Upper lobe of right lung (tissue), 1 donor: ENCODE measurements at regions not wholly inside any gene's neighbourhood (a gene's known extent, or its start where the extent isn't known, plus 50 kb on each side); places are given as distances from the start of the nearest gene placed in this dataset.

Experiments used
- ATAC-seq: fragments of 200-7000 bp; cut with Tn5 transposase; one replicate; pipeline ENCODE4 v1.9.1; 2020; ENCODE audit warnings: mild to moderate bottlenecking, moderate library complexity
- DNase-seq: peaks from one replicate; pipeline ENCODE4 v3.0.0-alpha.2; 2020
- H3K27ac ChIP-seq: fragments of 200-600 bp; one replicate; pipeline ENCODE4 v1.8.0; 2022
- H3K27me3 ChIP-seq: fragments of 200-600 bp; one replicate; pipeline ENCODE4 v1.8.0; 2022; ENCODE audit warnings: mild to moderate bottlenecking
- H3K36me3 ChIP-seq: fragments of 200-600 bp; one replicate; pipeline ENCODE4 v1.8.0; 2022
- H3K4me1 ChIP-seq: fragments of 200-600 bp; one replicate; pipeline ENCODE4 v1.8.0; 2022
- H3K4me3 ChIP-seq: fragments of 200-600 bp; one replicate; pipeline ENCODE4 v1.8.0; 2022; ENCODE audit warnings: mild to moderate bottlenecking
- H3K9me3 ChIP-seq: fragments of 200-600 bp; one replicate; pipeline ENCODE4 v1.8.0; 2022
- intact Hi-C: fragments of 100-400 bp; cut with DNase I; formaldehyde crosslinking; loops from one replicate; pipeline ENCODE4 v1.11.0; 2022
- TF ChIP-seq, protein P1 (sequence below): fragments of 200-600 bp; IDR thresholded peaks from one replicate; pipeline ENCODE4 v1.8.0; 2022; ENCODE audit warnings: antibody characterized with exemption
- donor health status: DM: no; HTN: yes; CAD: no; lungs with severe emphysema.

DNA sequence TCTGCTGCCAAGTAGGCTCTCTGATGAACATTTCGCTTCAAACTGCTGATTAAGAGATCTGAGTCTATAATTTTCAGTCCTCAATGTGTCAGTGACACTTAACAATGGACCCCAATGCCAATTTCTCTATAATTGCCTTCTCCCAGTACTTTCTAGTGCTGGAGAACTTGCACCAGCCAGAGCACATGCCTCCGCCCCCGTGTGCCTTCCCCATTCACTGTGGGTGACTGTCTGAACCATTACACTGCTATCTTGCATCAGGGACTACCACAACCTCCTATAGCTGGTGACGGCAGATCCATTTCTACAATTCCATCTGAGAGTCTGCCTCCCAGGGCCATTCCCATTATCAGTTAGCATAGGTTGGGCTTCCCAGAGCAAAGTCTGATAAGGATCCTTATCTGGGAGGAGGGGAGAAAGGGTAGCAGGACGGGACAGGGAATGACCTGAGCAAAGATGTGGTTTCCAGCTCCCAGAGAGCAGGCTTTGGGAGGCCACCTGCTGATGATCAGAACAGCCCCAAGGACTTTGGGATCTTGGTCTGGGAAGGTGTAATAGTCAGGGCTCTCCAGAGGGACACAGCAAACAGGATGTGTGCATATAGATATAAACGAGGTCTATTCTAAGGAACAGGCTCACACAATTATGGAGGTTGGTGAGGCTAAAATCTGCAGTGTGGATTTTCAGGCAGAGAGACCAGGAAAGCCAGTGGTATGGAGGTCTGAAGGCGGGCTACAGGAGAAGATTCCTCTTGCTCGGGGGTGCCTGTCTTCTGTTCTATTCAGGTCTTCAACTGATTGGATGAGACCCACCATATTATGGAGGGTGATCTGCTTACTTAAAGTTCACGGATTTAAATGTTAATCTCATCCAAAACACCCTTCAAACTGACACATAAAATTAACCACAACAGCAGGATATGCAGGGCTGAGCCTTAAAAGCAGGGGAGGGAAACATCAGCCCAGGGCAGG is 238.2 kb downstream of the PTPRU start:
- Histone ChIP-seq H3K27me3 (peaks cover 36% of the 10 kb centered on the region), H3K9me3 (no peaks in the 10 kb centered on the region), H3K36me3 (no peaks in the 10 kb centered on the region), H3K4me3 (no peak overlapping the region), H3K4me1 (no peaks in the 10 kb centered on the region), H3K27ac (no peak overlapping the region)
- no peak for ATAC-seq
- no peak for DNase-seq
- TF ChIP-seq, protein P1, sequence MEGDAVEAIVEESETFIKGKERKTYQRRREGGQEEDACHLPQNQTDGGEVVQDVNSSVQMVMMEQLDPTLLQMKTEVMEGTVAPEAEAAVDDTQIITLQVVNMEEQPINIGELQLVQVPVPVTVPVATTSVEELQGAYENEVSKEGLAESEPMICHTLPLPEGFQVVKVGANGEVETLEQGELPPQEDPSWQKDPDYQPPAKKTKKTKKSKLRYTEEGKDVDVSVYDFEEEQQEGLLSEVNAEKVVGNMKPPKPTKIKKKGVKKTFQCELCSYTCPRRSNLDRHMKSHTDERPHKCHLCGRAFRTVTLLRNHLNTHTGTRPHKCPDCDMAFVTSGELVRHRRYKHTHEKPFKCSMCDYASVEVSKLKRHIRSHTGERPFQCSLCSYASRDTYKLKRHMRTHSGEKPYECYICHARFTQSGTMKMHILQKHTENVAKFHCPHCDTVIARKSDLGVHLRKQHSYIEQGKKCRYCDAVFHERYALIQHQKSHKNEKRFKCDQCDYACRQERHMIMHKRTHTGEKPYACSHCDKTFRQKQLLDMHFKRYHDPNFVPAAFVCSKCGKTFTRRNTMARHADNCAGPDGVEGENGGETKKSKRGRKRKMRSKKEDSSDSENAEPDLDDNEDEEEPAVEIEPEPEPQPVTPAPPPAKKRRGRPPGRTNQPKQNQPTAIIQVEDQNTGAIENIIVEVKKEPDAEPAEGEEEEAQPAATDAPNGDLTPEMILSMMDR = no peak
- intact Hi-C loops = no loop called here

DNA sequence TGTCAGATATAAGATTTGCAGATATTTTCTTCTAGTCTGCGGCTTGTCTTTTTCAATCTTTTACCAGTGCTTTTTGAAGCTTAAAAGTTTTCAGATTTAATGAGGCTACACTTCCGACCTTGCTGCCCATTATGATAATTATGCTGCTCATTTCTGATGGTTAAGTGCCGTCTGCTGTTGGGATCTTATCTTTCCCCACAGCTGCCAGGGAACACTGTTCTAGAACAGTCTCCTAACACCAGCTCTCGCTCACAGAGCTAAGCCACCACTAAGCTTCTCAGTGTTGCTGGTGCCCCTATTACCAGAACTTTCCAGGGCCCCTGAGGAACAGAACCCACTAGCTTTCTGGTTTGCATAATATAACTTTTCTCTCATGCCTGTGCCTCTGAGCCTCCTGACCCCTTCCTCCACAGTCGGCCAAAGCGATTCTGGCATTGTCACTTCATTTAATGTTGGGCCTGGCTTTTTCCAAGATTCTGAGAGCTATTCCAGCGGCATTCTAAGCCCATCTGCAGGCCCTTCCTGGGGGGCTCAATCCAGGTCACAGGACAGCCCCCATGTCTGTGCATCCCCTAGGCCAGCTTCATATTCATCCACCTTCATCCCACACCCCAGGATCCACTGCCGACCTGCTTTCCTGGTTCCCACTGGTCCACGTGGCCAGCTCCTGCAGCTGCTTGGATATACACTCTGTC is 237.0 kb downstream of the PTPRU start:
- ATAC-seq = no peak
- Histone ChIP-seq H3K4me1 (no peaks in the 10 kb centered on the region), H3K9me3 (no peaks in the 10 kb centered on the region), H3K27ac (no peak overlapping the region), H3K36me3 (no peaks in the 10 kb centered on the region), H3K4me3 (no peak overlapping the region), H3K27me3 (peaks cover 24% of the 10 kb centered on the region)
- TF ChIP-seq, protein P1 = no peak
- DNase-seq = no peak
- intact Hi-C loops = no loop called here

DNA sequence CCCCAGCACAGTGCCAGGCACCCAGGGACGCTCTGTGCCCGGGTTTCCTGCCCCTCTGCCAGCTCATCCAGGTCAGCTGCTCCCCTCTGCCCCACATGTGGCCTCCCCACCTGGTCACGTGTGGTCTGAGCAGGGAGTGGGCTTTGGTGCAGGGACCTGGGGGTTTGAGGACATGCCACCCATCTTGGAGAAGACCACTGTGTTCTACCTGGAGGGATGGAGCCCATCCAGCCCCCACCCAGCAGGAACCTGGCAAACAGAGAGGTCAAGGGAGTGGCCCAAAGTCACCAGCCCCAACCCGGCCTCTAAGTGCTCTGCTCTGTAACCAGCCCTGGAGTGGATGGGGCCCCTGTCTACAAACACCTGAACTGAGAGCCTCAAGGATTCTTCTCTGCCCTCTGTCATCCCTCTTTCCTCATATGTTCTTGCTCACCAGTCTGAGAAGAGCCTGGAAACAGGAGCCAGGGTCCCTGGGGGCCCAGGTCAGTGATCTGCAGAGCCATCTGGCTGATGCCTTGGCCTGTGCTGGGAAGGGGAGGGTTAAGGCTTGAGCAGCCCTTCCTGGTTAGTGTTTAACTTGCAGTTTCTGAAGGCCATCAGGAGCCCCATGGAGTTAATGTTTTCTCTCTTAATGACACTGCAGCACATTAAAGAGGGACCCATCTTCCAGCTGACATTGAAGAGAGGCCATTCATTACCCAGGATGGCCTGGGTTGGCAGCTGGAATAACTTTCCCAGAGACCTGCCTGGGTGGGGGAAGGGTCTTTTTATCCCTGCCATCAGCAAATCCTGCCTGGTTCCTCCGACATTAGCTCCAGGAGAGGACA is 235.4 kb downstream of the PTPRU start:
- ATAC-seq = no peak
- TF ChIP-seq, protein P1 = no peak

DNA sequence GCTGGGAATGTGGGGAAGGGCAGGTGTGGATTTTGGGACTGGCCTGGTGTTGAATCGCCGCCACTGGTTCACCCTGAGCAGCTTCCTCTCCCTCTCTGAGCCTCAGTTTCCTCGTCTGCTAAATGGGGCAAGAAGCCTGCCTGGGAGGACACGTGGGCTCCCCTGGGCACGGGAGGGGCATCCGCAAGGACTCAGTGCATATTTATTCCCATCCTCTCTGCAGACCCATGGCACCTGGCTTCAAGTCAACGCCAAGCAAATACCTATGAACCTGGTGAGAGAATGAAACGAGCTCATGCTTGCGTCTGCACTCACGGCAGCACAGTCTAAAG is 234.4 kb downstream of the PTPRU start:
- H3K4me3 ChIP-seq = no peak overlapping the region
- no peak for ATAC-seq
- H3K4me1 ChIP-seq = no peaks in the 10 kb centered on the region
- TF ChIP-seq, protein P1 = no peak
- no peak overlapping the region for H3K27ac ChIP-seq
- no peaks in the 10 kb centered on the region for H3K9me3 ChIP-seq
- no peak for DNase-seq
- intact Hi-C loops = no loop called here
- no peaks in the 10 kb centered on the region for H3K36me3 ChIP-seq
- peaks cover under 1% of the 10 kb centered on the region for H3K27me3 ChIP-seq

More for the DNA sequence above, 235.4 kb downstream of the PTPRU start:
- Histone ChIP-seq H3K9me3 (no peaks in the 10 kb centered on the region), H3K4me1 (no peaks in the 10 kb centered on the region), H3K36me3 (no peaks in the 10 kb centered on the region), H3K27ac (no peak overlapping the region), H3K27me3 (peaks cover 7% of the 10 kb centered on the region), H3K4me3 (no peak overlapping the region)
- DNase-seq = no peak
- intact Hi-C loops = no loop called here

DNA sequence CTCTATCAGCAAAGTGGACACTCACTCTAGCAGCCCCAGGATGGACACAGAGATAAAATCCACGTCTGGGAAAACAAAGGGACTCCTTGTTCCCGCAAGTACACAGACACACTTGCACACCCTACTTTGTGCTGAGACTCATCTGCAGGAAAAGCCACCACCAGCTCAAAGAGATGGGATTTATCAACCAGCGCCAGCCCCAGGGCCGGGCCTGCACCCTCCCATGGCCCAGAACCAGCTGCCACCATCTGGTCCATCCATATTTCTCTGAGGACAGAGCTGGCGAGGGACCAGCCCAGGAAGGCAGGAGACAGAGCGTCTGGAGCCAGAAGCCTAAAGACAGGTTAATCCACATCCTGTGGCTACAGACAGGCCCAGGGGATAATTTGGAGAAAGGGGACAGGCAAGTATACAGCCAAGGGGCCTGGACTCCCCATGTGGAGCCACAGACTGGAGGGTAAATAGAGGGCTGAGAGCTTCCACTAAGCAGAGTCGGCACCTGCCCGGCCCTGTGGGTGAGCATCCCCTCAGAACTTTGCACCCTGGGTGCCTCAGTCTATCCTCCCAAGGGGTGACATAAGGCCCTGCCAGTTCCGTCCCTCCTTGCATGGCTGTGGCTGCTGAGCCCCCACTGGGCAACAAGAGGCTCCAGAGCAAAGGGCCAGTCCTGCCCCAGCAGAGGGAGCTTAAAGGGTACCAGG is 233.9 kb downstream of the PTPRU start:
- DNase-seq = no peak
- ATAC-seq = no peak
- Histone ChIP-seq H3K4me3 (no peak overlapping the region), H3K27me3 (no peaks in the 10 kb centered on the region), H3K9me3 (no peaks in the 10 kb centered on the region), H3K27ac (no peak overlapping the region), H3K36me3 (no peaks in the 10 kb centered on the region), H3K4me1 (no peaks in the 10 kb centered on the region)
- intact Hi-C loops = no loop called here
- TF ChIP-seq, protein P1 = no peak
